NCI-H345 treated with DMSO at 0.1 percent for 48 hours (cell line): ENCODE measurements at regions not wholly inside any gene's neighbourhood (a gene's known extent, or its start where the extent isn't known, plus 50 kb on each side); places are given as distances from the start of the nearest gene placed in this dataset.

Source experiments
- DNase-seq: peaks from one replicate; lab custom pipeline; 2025; ENCODE audit not compliant: unreplicated experiment; lab: John Stamatoyannopoulos, UW

DNA sequence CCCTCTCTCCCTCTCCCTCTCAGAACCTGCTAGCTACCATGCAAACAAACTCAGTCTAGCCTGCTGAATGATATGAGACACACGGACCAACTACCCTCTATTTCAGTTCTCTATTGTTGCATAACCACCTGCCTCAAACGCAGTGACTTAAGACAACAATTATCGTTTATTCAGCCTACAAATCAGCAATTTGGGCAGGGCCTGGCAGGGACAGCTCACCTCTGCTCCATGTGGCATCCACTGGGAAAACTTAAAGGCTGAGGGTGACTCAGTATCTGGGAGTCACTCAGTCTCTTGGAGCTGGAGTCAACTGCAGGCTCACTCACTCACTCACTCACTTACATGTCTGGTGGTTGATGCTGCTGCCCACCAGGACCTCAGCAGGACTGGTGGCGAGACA lies 121.3 kb downstream of the SEC16B start:
- no peak for DNase-seq

DNA sequence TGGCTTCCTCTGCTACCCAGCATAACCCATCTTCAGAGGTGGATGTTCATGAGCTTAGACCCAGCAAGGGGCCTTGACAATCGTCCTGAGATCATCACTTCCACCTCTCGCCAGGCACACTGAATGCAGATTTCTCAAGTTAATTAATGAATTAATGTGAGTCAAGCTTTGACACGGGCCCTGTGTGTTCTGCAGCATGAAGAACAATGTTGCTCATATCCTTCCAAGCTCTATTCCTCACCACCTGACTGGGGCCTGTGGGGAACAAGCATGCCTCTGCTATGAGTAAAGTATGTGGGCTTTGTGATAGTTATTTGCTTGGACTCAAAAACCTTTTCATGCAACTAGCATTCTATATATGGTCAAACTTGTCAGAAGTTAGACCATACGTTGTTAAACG lies 122.0 kb downstream of the SEC16B start:
- DNase-seq: no peak

DNA sequence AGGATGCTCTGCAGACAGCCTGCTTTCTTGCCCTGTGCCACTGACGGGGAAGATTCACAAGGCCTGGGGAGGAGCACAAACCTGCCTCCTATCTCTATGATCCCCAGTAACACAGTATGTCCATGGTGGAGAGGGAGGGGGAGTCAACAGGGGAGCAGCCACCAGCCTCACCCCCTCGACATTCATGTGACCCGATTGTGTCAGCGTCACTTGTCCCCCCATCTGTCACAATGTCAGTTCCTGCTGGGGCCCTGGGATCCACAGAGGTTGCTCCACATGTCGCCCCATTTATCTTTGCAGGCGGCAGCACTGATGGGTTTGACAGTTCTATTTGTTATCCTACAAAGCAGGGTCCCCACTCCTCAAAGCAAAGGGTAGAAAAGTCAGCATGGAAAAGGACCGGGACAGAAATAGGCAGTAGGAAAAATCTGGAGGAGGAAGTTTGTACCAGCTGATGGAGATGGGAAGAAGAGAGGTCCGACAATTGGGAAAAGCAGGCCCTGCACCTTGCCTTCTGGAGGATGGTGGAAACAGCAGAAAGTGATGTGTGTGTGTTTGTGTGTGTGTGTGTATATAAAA lies 130.9 kb downstream of the SEC16B start:
- no peak for DNase-seq

- no peak for DNase-seq
Observed at GRCh38 chr1:177833631-177834030, 136.2 kb downstream of the SEC16B start.

- DNase-seq: no peak
Observed at GRCh38 chr1:177830531-177831135, 139.2 kb downstream of the SEC16B start.

- DNase-seq: no peak
Observed at GRCh38 chr1:177825276-177825901, 144.5 kb downstream of the SEC16B start.

DNA sequence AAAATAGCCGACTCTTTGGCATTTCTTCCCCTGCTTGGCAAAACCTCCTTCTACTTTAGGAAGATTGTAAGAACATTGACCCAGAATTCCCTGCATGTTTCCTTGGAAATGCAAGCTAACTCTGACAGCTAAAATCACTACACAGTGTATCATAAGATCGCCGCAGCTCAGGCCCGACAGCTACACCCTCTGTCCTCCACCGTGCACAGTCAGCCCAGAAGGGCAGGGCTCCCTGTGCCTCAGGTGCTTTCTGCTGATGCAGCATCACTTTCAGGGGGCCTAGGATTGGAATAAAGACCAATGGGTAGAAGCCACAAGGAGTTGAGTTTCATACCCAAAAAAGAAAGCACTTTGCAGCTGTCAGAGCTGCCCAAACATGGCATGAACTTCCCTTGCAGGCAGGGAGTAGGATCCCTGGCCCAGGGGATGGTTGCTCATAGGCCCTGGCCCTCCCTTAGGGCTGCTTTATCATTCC lies 145.3 kb downstream of the SEC16B start:
- no peak for DNase-seq

- no peak for DNase-seq
Observed at GRCh38 chr1:177820213-177820612, 149.6 kb downstream of the SEC16B start.

GRCh38 chr1:177817937-177818875 lies 151.7 kb downstream of the SEC16B start:
- no peak for DNase-seq

DNA sequence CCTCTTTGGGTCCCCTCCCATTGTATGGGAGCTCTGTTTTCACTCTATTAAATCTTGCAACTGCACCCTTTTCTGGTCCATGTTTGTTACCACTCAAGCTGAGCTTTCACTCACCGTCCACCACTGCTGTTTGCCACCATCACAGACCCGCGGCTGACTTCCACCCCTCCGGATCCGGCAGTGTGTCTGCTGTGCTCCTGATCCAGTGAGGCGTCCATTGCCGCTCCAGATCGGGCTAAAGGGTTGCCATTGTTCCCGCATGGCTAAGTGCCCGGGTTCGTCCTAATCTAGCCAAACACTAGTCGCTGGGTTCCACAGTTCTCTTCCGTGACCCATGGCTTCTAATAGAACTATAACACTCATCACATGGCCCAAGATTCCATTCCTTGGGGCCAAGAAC lies 157.2 kb downstream of the SEC16B start:
- DNase-seq: no peak

- DNase-seq: no peak
Observed at GRCh38 chr1:177812144-177812543, 157.7 kb downstream of the SEC16B start.

DNA sequence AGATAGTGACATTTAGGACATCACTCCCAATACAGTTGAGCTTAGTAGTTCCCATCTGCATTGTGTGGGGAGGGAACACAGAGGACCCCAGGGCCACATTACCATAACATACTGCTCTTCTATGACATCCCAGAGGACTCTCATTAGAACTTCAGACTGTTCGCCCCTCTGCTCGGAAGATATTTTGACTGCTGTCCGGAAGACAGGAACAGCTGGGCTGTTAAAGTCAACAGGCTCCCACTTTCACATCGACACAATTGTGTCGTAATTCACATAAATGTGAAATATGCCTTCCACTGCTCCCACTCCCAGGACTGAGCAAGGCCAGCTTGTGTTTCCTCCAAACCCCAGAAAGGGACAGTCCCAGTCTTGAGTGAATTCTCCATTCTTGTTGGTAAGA lies 158.4 kb downstream of the SEC16B start:
- no peak for DNase-seq

GRCh38 chr1:177809819-177810218 lies 160.0 kb downstream of the SEC16B start:
- DNase-seq: peak; percentile 56

DNA sequence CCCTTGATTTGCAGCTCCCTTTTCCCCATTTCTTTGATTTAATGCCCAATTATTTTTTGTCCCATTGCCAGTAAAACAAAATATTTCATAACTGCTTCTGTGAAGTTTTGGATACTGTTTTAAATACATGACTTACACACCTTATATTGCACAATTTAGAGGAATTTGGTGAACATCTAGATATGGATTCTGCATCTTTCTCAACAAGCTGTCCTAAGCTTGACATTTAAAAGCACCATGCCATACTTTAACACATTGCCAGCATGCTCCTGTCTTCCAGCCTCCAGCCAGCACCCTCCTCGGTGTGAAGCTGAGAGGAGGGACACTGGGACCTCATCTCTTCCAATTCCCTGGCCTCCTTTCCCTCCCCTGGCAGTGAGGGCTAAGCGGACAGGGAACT lies 167.6 kb downstream of the SEC16B start:
- no peak for DNase-seq

- DNase-seq: no peak
Observed at GRCh38 chr1:177801790-177802189, 168.1 kb downstream of the SEC16B start.

DNA sequence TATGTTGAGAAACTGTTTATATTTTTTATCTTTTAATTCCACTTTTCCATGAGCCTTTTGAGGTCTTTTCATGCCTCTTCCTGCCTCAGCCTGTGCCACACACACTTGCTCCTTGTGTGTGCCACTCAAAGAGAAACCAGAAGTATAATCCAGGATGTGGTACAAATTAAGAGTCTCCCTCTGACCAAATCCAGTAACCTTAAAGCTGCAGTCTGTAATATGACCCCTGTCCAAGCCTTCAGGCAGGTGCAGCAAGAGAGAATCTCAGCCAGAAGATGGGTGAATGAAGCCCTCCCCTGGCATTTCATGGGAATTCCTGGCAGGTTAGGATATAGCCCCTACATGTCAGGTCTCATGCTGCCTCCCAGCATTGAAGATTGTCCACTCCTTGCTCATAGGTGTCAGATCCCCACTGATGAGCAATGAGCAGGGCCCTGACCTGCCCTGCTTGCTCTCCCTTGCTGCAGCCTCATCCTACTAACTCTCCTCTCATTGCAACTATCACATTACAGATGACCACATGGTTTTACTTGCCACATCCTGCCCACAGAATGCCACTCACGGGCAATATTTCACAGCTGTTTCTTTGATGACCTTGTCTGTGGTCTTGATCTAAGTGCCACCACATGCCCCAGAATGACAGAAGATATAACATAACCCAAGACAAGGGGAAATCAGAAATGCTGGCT lies 169.3 kb downstream of the SEC16B start:
- no peak for DNase-seq

DNA sequence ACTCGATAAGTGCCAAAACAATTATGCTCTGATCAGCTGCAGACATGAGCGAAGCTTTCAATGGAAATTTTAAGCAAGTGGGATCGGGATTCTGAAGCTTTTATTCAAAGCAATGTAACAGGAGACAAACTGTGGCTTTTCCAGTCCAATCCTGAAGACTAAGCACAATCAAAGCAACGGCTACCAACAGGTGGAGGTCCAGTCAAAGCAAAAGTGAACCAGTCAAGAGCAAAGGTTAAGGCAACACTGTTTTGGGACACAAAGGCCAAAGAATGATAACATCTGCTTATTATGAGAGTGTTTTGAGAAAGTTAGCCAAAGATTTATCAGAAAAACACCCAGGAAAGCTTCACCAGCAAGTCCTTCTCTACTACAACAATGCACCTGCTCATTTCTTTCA lies 170.1 kb downstream of the SEC16B start:
- DNase-seq: no peak

- no peak for DNase-seq
Observed at GRCh38 chr1:177798614-177799013, 171.2 kb downstream of the SEC16B start.

DNA sequence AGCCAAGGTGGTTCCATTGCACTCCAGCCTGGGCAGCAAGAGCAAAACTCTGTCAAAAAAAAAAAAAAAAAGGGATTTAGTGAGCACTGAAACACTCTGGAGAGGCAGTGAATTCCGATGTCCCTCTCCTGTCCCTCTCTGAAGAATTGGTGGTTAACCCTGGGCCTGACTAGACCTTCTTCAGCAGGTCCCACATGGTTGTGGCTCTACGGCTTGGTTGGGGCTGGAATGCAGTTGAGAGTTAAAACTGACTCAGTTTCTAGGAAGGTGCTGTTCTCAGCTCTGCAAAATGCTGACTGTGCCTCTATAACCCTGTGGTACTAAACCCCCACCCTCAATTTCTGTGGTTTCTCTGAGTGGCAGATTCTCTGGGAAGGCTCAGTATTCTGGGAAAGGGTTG lies 173.3 kb downstream of the SEC16B start:
- DNase-seq: no peak

- DNase-seq: no peak
Observed at GRCh38 chr1:177794376-177794991, 175.4 kb downstream of the SEC16B start.

GRCh38 chr1:177793900-177794299 lies 176.0 kb downstream of the SEC16B start:
- DNase-seq: no peak
